GM18868 (cell line): ENCODE measurements at regions not wholly inside any gene's neighbourhood (a gene's known extent, or its start where the extent isn't known, plus 50 kb on each side); places are given as distances from the start of the nearest gene placed in this dataset.
A peak's percentile ranks its signal among the peaks of the same experiment; 100 is the strongest.

Source experiments
- ATAC-seq: cut with Tn5 transposase; IDR thresholded peaks from one replicate; pipeline ENCODE4 v1.9.1; 2021; ENCODE audit warnings: mild to moderate bottlenecking, moderate library complexity; ENCODE audit not compliant: unreplicated experiment

GRCh38 chr1:94734963-94735901 is 84.9 kb upstream of the SLC44A3 start:
- ATAC-seq: no peak

- no peak for ATAC-seq
Observed at GRCh38 chr1:94731891-94732290, 88.3 kb upstream of the SLC44A3 start.

GRCh38 chr1:94730450-94730849 is 89.7 kb upstream of the SLC44A3 start:
- ATAC-seq: no peak

GRCh38 chr1:94729267-94729666 is 90.9 kb upstream of the SLC44A3 start:
- ATAC-seq: no peak

GRCh38 chr1:94727846-94728715 is 92.1 kb upstream of the SLC44A3 start:
- no peak for ATAC-seq

- no peak for ATAC-seq
Observed at GRCh38 chr1:94726981-94727685, 93.0 kb upstream of the SLC44A3 start.

- ATAC-seq: no peak
Observed at GRCh38 chr1:94725566-94725965, 94.6 kb upstream of the SLC44A3 start.

GRCh38 chr1:94723894-94724293 is 96.3 kb upstream of the SLC44A3 start:
- no peak for ATAC-seq

GRCh38 chr1:94723463-94723862 is 96.7 kb upstream of the SLC44A3 start:
- no peak for ATAC-seq

GRCh38 chr1:94722181-94722580 is 98.0 kb upstream of the SLC44A3 start:
- ATAC-seq: no peak

GRCh38 chr1:94721240-94721639 is 98.9 kb upstream of the SLC44A3 start:
- peak; percentile 78 for ATAC-seq

- peak; percentile 97 for ATAC-seq
Observed at GRCh38 chr1:94719926-94720793, 100.0 kb upstream of the SLC44A3 start.

- no peak for ATAC-seq
Observed at GRCh38 chr1:94716965-94717364, 103.2 kb upstream of the SLC44A3 start.

GRCh38 chr1:94715321-94715720 is 104.8 kb upstream of the SLC44A3 start:
- no peak for ATAC-seq

- no peak for ATAC-seq
Observed at GRCh38 chr1:94714552-94714951, 105.6 kb upstream of the SLC44A3 start.

- ATAC-seq: no peak
Observed at GRCh38 chr1:94714152-94714551, 106.0 kb upstream of the SLC44A3 start.

GRCh38 chr1:94713472-94714141 is 106.5 kb upstream of the SLC44A3 start:
- ATAC-seq: peak; percentile 85

GRCh38 chr1:94709891-94710581 is 110.1 kb upstream of the SLC44A3 start:
- no peak for ATAC-seq

- no peak for ATAC-seq
Observed at GRCh38 chr1:94708811-94709210, 111.3 kb upstream of the SLC44A3 start.
